ENCODE measurements at regions not wholly inside any gene's neighbourhood (a gene's known extent, or its start where the extent isn't known, plus 50 kb on each side); places are given as distances from the start of the nearest gene placed in this dataset.
"Not testable (repeated sequence)": the region's sequence is repeated elsewhere in the genome, so short reads cannot be mapped to it uniquely, and the experiment has no call there.

DNA sequence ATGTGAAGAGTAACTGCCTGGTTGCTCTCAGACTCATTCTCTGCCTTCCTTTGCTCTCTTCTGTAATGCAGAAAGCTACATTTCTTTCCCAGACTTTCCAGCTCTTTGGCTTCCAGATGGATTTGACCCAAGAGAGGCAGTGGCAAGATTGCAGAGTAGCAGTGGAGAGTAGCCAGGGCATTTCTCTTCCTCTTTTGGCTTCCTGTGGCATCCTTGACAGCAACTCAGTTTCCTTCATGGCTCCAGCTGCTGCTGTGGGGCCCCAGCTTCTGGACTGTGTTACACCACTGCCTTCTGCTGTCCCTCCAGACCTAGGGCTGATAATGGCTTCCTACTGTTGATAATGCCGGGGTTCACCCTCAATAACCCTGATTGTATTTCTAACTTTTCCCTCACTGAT, 469.4 kb upstream of the SPRED2 start:
- Histone ChIP-seq H3K27ac (no peak overlapping the region), H3K4me3 (no peak overlapping the region), H3K36me3 (no peaks in the 10 kb centered on the region), H3K4me1 (no peaks in the 10 kb centered on the region), H3K27me3 (no peaks in the 10 kb centered on the region), H3K9me3 (no peaks in the 10 kb centered on the region)
- TF ChIP-seq CTCF (IDR thresholded peaks at IDR 0.05) (no peak), POLR2A (IDR thresholded peaks at IDR 0.05) (no peak)
- no peak for DNase-seq

DNA sequence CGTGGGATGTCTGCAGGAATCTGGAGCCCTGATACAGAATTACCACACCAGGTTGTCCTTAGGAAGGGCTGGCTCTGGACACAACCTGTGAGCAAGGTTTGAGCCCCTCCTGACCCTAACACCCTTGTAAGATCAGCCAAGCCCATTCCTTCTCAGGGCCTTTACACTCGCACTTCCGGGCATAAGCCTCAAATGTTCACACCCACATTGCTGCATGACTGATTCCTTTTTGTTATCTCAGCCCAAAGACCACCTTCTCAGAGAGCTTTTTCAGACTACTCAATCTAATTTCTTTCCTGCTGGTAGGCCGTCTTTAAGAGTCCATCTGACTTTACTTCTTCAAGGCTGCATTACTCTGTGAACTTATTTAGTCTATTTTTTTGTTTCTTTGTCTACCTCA, 464.0 kb upstream of the SPRED2 start:
- Histone ChIP-seq H3K27me3 (no peaks in the 10 kb centered on the region), H3K27ac (no peak overlapping the region), H3K9me3 (no peaks in the 10 kb centered on the region), H3K36me3 (no peaks in the 10 kb centered on the region), H3K4me1 (no peaks in the 10 kb centered on the region), H3K4me3 (no peak overlapping the region)
- TF ChIP-seq POLR2A (IDR thresholded peaks at IDR 0.05) (no peak), CTCF (IDR thresholded peaks at IDR 0.05) (no peak)
- DNase-seq = no peak

DNA sequence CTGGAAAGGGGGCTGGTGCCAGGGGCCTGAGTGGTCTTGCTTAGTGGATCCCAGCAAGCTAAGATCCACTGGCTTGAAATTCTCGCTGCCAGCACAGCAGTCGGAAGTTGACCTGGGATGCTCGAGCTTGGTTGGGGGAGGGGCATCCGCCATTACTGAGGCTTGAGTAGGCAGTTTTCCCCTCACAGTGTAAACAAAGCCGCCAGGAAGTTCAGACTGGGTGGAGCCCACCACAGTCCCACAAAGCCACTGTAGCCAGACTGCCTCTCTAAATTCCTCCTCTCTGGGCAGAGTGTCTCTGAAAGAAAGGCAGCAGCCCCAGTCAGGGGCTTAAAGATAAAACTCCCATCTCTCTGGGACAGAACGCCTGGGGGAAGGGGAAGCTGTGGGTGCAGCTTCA, 457.7 kb upstream of the SPRED2 start:
- DNase-seq, H3K4me1 ChIP-seq, H3K4me3 ChIP-seq, H3K27ac ChIP-seq, H3K27me3 ChIP-seq, H3K9me3 ChIP-seq, H3K36me3 ChIP-seq: not testable (repeated sequence)

GRCh38 chr2:65885266-65885665, 452.9 kb upstream of the SPRED2 start:
- Histone ChIP-seq H3K27ac (no peak overlapping the region), H3K36me3 (no peaks in the 10 kb centered on the region), H3K9me3 (no peaks in the 10 kb centered on the region), H3K4me1 (no peaks in the 10 kb centered on the region), H3K4me3 (no peak overlapping the region), H3K27me3 (no peaks in the 10 kb centered on the region)
- DNase-seq = no peak
- TF ChIP-seq CTCF (IDR thresholded peaks at IDR 0.05) (no peak), POLR2A (IDR thresholded peaks at IDR 0.05) (no peak)

DNA sequence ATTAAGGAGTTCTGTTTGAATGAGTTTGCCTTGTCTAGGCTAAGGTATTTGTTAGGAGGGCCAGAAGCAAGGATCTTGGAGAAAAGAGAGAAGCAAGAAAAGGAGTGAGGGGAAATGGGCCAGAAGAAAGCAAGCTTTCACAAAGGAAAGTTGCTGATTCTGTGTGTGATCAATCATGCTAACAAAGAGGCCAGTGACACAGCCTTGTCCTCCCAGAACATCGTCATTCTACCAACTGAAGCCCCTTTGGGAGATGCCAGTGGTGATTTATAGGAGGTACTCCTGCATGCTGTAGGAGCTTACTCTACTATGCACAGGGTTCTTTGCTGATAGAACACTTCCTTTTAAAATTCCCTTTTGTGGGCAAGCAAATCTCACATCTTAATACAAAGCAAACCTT, 449.2 kb upstream of the SPRED2 start:
- Histone ChIP-seq H3K27me3 (no peaks in the 10 kb centered on the region), H3K4me1 (no peaks in the 10 kb centered on the region), H3K9me3 (no peaks in the 10 kb centered on the region), H3K27ac (no peak overlapping the region), H3K4me3 (no peak overlapping the region), H3K36me3 (no peaks in the 10 kb centered on the region)
- DNase-seq = no peak
- TF ChIP-seq CTCF (IDR thresholded peaks at IDR 0.05) = no peak

DNA sequence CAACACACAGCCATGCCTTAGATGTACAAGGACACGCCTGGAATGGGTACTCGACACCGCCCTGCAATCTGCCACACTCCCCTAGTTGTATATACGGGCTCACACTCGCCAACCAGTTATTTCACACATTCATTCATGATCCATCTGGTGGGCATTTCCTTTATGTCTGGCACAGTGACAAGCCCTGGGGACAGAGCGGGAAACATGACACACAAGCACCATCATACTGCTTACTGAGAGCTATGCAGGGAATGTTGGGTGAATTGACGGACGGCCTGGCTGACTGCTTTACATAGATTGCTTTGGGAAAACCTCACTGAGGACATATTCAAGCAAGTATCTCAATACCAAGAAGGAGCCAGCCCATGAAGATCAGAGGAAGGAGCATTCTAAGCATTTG, 448.0 kb upstream of the SPRED2 start:
- no peak for TF ChIP-seq CTCF (IDR thresholded peaks at IDR 0.05)
- no peak for TF ChIP-seq POLR2A (IDR thresholded peaks at IDR 0.05)
- Histone ChIP-seq H3K4me3 (no peak overlapping the region), H3K9me3 (no peaks in the 10 kb centered on the region), H3K4me1 (no peaks in the 10 kb centered on the region), H3K36me3 (no peaks in the 10 kb centered on the region), H3K27ac (no peak overlapping the region), H3K27me3 (no peaks in the 10 kb centered on the region)
- no peak for DNase-seq

Measured in Peyer's patch (tissue), 4 donors.